ENCODE measurements at regions not wholly inside any gene's neighbourhood (a gene's known extent, or its start where the extent isn't known, plus 50 kb on each side); places are given as distances from the start of the nearest gene placed in this dataset.

DNA sequence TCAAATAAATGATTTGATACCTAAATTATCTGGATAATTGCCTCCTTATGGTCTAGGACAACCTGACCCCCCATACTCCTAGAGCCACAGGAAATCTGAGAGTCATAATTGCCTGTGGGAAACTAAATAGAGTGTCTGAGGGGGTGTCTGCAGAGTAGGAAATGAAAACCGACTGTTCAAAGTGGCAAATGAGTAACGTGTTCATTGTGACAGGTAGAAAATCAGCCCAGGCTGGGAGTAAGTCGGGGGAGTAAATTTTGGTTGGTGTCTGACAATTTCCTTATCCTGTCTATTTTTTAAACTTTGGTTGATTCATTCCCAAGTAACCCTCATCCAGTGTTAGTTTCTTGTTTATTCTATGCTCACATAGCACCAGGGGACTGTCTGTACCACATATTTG lies 51.6 kb upstream of the HOXC13 start:
- TF ChIP-seq CTCF (IDR thresholded peaks at IDR 0.05; ENCODE audit: insufficient read depth, low read depth, low read length, missing control alignments): no peak
- no peak for DNase-seq (ENCODE audit: low read depth)
- no peak overlapping the region for H3K4me3 ChIP-seq (ENCODE audit: low read length)

GRCh38 chr12:53887881-53888280 lies 50.8 kb upstream of the HOXC13 start:
- no peak for DNase-seq (ENCODE audit: low read depth)
- no peak for TF ChIP-seq CTCF (IDR thresholded peaks at IDR 0.05; ENCODE audit: insufficient read depth, low read depth, low read length, missing control alignments)
- no peak overlapping the region for H3K4me3 ChIP-seq (ENCODE audit: low read length)

All from epithelial cell of esophagus (primary cell).